Karpas-422 (cell line): ENCODE measurements at regions not wholly inside any gene's neighbourhood (a gene's known extent, or its start where the extent isn't known, plus 50 kb on each side); places are given as distances from the start of the nearest gene placed in this dataset.
"Not testable (repeated sequence)": the region's sequence is repeated elsewhere in the genome, so short reads cannot be mapped to it uniquely, and the experiment has no call there.

Experiments
- DNase-seq: peaks from one replicate; pipeline ENCODE4 v3.0.0-alpha.2; 2015
- H2AFZ ChIP-seq: fragments of 200-600 bp; sonication (generic); 2 replicates; pipeline ENCODE4 v1.6.1; 2014; ENCODE audit warnings: antibody characterized with exemption, low read length, mixed read lengths
- H3K27ac ChIP-seq: fragments of 200-600 bp; sonication (generic); 2 replicates; pipeline ENCODE4 v1.5.1; 2014; ENCODE audit warnings: mild to moderate bottlenecking, low read length, moderate library complexity
- H3K27me3 ChIP-seq: fragments of 200-600 bp; sonication (generic); 2 replicates; pipeline ENCODE4 v1.6.1; 2014; ENCODE audit warnings: low read length, mixed read lengths
- H3K36me3 ChIP-seq: fragments of 200-600 bp; sonication (generic); 2 replicates; pipeline ENCODE4 v1.6.1; 2014; ENCODE audit warnings: low read length, mixed read lengths; ENCODE audit not compliant: insufficient read depth
- H3K4me1 ChIP-seq: fragments of 200-600 bp; sonication (generic); 2 replicates; pipeline ENCODE4 v1.6.1; 2014; ENCODE audit warnings: mild to moderate bottlenecking, low read length, mixed read lengths
- H3K4me2 ChIP-seq: fragments of 200-600 bp; sonication (generic); 2 replicates; pipeline ENCODE4 v1.6.1; 2014; ENCODE audit warnings: low read length, low read depth, mild to moderate bottlenecking; ENCODE audit not compliant: poor library complexity, severe bottlenecking
- H3K4me3 ChIP-seq: fragments of 200-600 bp; sonication (generic); 2 replicates; pipeline ENCODE4 v1.5.1; 2014; ENCODE audit warnings: mild to moderate bottlenecking, antibody characterized with exemption, low read length, mixed read lengths
- H3K79me2 ChIP-seq: fragments of 200-600 bp; sonication (generic); 2 replicates; pipeline ENCODE4 v1.6.1; 2014; ENCODE audit warnings: mild to moderate bottlenecking, low read length, mixed read lengths
- H3K9ac ChIP-seq: fragments of 200-600 bp; sonication (generic); 2 replicates; pipeline ENCODE4 v1.6.0; 2014; ENCODE audit warnings: low read length
- H3K9me2 ChIP-seq: fragments of 200-600 bp; sonication (generic), shearing (Covaris generic); replicated peaks from 2 replicates; pipeline ENCODE4 v1.6.0; 2014; ENCODE audit warnings: mild to moderate bottlenecking, low read length, moderate library complexity; ENCODE audit not compliant: insufficient read depth
- H3K9me3 ChIP-seq: fragments of 300-700, 200-600 bp; sonication (generic); 2 replicates; pipeline ENCODE4 v1.6.1; 2014; ENCODE audit warnings: low read length, mixed read lengths
- H4K20me1 ChIP-seq: fragments of 200-600 bp; sonication (generic); 2 replicates; pipeline ENCODE4 v1.6.1; 2014; ENCODE audit warnings: mild to moderate bottlenecking, antibody characterized with exemption, low read length, low read depth; ENCODE audit not compliant: insufficient read depth

DNA sequence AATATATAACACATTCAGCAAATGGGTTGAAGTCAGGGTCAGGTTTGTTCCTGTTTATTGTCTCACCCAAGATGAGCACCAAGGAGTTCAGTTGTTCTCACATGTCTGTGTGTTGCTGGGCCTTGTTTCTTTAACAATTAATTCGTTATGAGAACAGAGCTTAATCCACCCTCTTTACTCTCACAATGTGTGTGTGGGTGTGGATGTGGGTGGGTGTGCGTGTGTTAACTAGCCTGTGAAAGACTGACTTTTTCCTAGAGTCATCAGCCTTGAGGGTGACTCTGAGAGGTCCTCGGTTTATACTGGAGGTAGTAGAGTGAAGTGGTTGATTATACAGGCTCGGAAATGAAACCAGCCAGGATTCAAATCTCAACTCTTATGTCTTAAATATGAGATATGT is 672.1 kb downstream of the MAFB start:
- no peaks in the 10 kb centered on the region for H3K79me2 ChIP-seq
- no peak overlapping the region for H3K4me2 ChIP-seq
- no peaks in the 10 kb centered on the region for H3K4me1 ChIP-seq
- no peaks in the 10 kb centered on the region for H3K36me3 ChIP-seq
- no peak for DNase-seq
- H3K9ac ChIP-seq, result no peak overlapping the region
- H2AFZ ChIP-seq, result no peak overlapping the region
- H3K27me3 ChIP-seq, result 0 out of 2 replicates have a peak, but pooled peaks cover 2% of the 10 kb centered on the region
- no peaks in the 10 kb centered on the region for H3K9me3 ChIP-seq
- H4K20me1 ChIP-seq, result no peaks in the 10 kb centered on the region
- H3K27ac ChIP-seq, result no peak overlapping the region
- H3K4me3 ChIP-seq, result no peak overlapping the region
- H3K9me2 ChIP-seq, result no peaks in the 10 kb centered on the region

DNA sequence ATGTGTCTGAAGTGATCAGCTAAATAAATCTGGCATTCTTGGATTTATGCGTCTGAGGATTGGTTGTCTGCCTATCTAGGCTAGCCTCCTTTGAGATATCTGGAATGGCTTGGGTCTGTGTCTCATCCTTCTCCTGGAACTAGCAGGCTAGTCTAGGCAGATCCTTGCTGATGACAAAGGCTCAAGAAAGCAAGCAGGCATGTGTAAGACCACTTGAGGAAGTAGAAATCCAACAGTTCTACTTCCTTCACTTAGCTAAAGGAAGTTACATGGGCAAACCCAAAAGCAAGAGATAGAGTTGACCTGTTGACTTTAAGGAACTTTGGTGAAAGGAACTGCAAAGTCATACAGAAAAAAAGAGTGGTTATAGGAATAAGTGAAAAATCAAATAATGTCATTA is 672.6 kb downstream of the MAFB start:
- H3K4me2 ChIP-seq, result no peak overlapping the region
- H4K20me1 ChIP-seq, result no peaks in the 10 kb centered on the region
- no peak for DNase-seq
- H3K4me3 ChIP-seq, result no peak overlapping the region
- H3K27me3 ChIP-seq, result 0 out of 2 replicates have a peak, but pooled peaks cover 2% of the 10 kb centered on the region
- H3K36me3 ChIP-seq, result no peaks in the 10 kb centered on the region
- H3K4me1 ChIP-seq, result no peaks in the 10 kb centered on the region
- H3K9ac ChIP-seq, result no peak overlapping the region
- no peak overlapping the region for H2AFZ ChIP-seq
- no peaks in the 10 kb centered on the region for H3K9me2 ChIP-seq
- H3K27ac ChIP-seq, result no peak overlapping the region
- no peaks in the 10 kb centered on the region for H3K79me2 ChIP-seq
- H3K9me3 ChIP-seq, result no peaks in the 10 kb centered on the region

DNA sequence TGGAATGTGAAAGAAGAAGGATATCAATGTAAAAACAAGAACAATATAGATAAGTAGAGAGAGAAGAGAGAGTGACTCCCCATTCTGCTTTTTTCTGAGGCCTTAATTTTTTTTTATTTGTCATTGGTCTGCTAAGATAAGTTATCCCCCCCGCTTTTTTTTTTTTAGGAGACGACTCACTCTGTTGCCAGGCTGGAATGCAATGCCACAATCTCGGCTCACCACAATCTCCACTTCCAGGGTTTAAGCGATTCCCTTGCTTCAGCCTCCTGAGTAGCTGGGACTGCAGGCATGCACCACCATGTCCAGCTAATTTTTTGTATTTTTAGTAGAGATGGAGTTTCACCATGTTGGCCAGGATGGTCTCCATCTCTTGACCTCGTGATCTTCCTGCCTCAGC is 677.0 kb downstream of the MAFB start:
- H3K4me3 ChIP-seq, H3K27ac ChIP-seq, H3K9ac ChIP-seq, H3K4me2 ChIP-seq, H4K20me1 ChIP-seq, H3K9me2 ChIP-seq, H3K79me2 ChIP-seq, H3K36me3 ChIP-seq, H3K27me3 ChIP-seq, DNase-seq, H3K9me3 ChIP-seq, H3K4me1 ChIP-seq, H2AFZ ChIP-seq: not testable (repeated sequence)

DNA sequence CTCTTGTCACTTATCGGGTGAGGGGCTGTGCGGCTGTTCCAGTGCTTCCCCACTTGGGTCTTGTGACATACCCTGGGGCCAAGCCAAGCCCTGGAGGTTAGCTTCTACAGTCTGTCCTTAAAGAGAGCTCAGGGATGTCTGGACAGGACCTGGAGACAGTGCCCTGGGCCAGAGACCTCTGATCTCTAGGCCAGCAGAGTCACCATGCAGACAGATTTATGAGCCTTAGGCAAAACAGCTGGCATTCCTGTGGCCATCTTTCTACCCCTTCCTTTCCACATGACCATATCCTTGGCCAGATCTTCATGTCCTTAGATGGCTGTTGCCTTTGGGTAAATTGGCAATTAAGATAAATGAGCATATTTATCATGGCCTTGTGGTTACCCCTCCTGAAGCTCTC is 678.6 kb downstream of the MAFB start:
- Histone ChIP-seq H3K27me3 (no peaks in the 10 kb centered on the region), H3K9ac (no peak overlapping the region), H3K9me3 (no peaks in the 10 kb centered on the region), H3K79me2 (no peaks in the 10 kb centered on the region), H3K9me2 (no peaks in the 10 kb centered on the region), H2AFZ (no peak overlapping the region), H3K4me2 (no peak overlapping the region), H3K27ac (no peak overlapping the region), H3K4me3 (no peak overlapping the region), H4K20me1 (no peaks in the 10 kb centered on the region), H3K36me3 (no peaks in the 10 kb centered on the region), H3K4me1 (no peaks in the 10 kb centered on the region)
- DNase-seq, result no peak

DNA sequence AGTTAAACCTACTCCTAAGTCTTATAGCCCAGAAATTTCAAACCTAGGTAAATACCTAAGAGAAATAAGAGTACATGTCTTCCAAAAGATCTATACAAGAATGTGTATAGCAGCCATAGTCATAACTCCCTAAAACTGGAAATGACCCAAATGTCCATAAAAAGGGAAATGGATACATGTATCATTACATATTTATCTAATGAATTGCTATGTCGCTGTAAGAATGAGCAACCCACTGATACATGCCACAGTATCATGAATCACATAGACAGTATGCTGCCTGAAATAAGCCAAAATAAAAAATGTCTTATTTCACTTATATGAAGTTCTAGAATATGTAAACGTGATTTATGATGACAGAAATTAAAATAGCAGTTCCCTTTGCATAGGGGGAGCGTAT is 679.5 kb downstream of the MAFB start:
- H3K9me2 ChIP-seq, result no peaks in the 10 kb centered on the region
- no peaks in the 10 kb centered on the region for H3K4me1 ChIP-seq
- H3K4me3 ChIP-seq, result no peak overlapping the region
- H3K4me2 ChIP-seq, result no peak overlapping the region
- DNase-seq, result no peak
- no peaks in the 10 kb centered on the region for H3K27me3 ChIP-seq
- H3K9ac ChIP-seq, result no peak overlapping the region
- no peak overlapping the region for H2AFZ ChIP-seq
- H4K20me1 ChIP-seq, result no peaks in the 10 kb centered on the region
- no peaks in the 10 kb centered on the region for H3K9me3 ChIP-seq
- H3K36me3 ChIP-seq, result no peaks in the 10 kb centered on the region
- no peaks in the 10 kb centered on the region for H3K79me2 ChIP-seq
- H3K27ac ChIP-seq, result no peak overlapping the region

DNA sequence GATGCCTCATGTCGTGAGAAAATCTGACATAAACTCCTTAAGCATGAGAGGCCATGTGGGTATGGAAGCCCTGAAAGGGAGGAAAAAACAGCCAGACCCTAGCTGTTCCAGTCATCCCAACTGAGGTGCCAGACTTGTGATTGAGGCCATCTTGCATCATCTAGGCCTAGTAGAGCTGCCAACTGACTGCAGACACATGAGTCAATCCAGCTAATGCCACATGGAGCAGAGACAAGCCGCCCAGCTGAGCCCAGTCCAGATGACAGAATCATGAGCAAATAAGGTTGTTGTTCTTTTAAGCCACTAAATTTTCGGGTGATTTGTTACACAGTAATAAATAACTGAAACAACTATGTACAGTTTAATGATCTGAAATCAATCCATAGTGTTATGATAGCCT is 680.9 kb downstream of the MAFB start:
- no peaks in the 10 kb centered on the region for H3K9me3 ChIP-seq
- H3K79me2 ChIP-seq, result no peaks in the 10 kb centered on the region
- H4K20me1 ChIP-seq, result no peaks in the 10 kb centered on the region
- no peak for DNase-seq
- no peaks in the 10 kb centered on the region for H3K36me3 ChIP-seq
- no peaks in the 10 kb centered on the region for H3K4me1 ChIP-seq
- no peaks in the 10 kb centered on the region for H3K27me3 ChIP-seq
- H2AFZ ChIP-seq, result no peak overlapping the region
- no peak overlapping the region for H3K4me3 ChIP-seq
- H3K9me2 ChIP-seq, result no peaks in the 10 kb centered on the region
- no peak overlapping the region for H3K27ac ChIP-seq
- no peak overlapping the region for H3K9ac ChIP-seq
- H3K4me2 ChIP-seq, result no peak overlapping the region

DNA sequence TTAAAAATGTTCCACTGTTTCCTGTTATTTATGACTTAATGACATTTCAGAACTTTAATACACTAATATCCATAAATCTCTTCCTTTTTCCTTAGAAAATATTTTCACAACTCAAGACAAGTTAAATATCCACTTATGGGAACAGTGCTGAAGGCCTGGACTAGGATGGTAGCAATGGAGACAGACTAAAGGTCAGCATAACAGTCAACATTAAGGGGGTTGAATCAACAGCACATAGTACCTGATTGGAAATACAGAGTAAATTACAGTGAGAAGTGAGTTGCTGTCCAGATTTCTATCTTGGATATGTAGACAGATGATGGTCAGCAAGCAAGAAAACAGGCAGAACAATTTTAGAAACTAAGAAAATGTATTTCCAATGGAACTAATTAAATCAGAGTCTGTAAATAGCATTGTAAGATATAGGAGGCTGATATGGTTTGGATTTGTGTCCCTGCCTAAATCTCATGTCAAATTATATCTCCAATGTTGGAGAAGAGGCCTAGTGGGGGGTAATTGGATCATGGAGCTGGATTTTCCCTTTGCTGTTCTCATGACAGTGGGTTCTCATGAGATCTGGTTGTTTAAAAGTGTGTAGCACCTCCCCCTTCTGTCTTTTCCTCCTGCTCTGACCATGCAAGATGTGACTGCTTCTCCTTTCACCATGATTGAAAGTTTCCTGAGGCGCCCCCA is 682.7 kb downstream of the MAFB start:
- no peaks in the 10 kb centered on the region for H4K20me1 ChIP-seq
- no peak for DNase-seq
- no peaks in the 10 kb centered on the region for H3K27me3 ChIP-seq
- no peaks in the 10 kb centered on the region for H3K36me3 ChIP-seq
- H3K4me1 ChIP-seq, result no peaks in the 10 kb centered on the region
- H3K27ac ChIP-seq, result no peak overlapping the region
- H3K9me2 ChIP-seq, result no peaks in the 10 kb centered on the region
- H3K4me3 ChIP-seq, result no peak overlapping the region
- H3K9ac ChIP-seq, result no peak overlapping the region
- H2AFZ ChIP-seq, result no peak overlapping the region
- no peaks in the 10 kb centered on the region for H3K9me3 ChIP-seq
- no peak overlapping the region for H3K4me2 ChIP-seq
- H3K79me2 ChIP-seq, result no peaks in the 10 kb centered on the region

DNA sequence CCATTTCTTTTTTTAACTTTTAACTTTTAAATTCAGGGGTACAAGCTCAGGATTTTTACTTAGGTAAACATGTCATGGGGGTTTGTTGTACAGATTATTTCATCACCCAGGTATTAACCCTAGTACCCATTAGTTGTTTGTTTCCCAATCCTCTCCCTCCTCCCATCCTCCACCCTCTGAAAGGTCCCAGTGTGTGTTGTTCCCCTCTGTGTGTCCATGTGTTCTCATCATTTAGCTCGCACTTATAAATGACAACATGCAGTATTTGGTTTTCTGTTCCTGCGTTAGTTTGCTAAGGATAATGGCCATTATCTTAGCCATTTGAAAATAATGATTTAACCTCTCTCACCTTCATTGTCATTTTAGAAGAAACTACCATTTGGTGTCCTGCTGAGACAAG is 684.9 kb downstream of the MAFB start:
- not testable (repeated sequence) for H3K9ac ChIP-seq, H2AFZ ChIP-seq, H3K27me3 ChIP-seq, H3K4me1 ChIP-seq, H3K4me2 ChIP-seq, DNase-seq, H3K79me2 ChIP-seq, H3K27ac ChIP-seq, H3K9me2 ChIP-seq, H3K9me3 ChIP-seq, H4K20me1 ChIP-seq, H3K4me3 ChIP-seq, H3K36me3 ChIP-seq

DNA sequence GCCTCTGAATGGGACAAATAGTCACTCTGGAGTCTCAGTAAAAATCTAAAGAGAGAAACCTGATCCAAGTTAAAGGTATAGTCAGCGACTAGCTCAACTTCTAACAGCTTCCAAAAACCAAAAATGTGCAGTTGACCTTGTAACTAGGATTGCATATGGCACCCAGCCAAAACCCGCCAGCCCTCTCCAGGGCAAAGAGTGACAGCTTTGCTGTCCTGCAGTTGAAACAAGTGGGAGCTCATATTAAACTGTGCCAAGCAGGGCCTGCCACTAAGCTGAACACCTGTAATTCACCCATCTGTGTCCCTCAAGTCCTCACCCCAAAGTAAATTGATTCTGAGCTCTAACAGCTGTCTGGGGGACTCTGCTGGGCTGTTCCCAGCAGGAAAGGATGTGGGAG is 695.3 kb downstream of the MAFB start:
- Histone ChIP-seq H4K20me1 (no peaks in the 10 kb centered on the region), H3K79me2 (no peaks in the 10 kb centered on the region), H3K9ac (no peak overlapping the region), H3K36me3 (no peaks in the 10 kb centered on the region), H3K27me3 (0 out of 2 replicates have a peak, but pooled peaks cover 2% of the 10 kb centered on the region), H3K4me1 (no peaks in the 10 kb centered on the region), H3K4me3 (no peak overlapping the region), H3K9me2 (no peaks in the 10 kb centered on the region), H2AFZ (no peak overlapping the region), H3K27ac (no peak overlapping the region), H3K4me2 (no peak overlapping the region), H3K9me3 (no peaks in the 10 kb centered on the region)
- DNase-seq, result no peak
